ENCODE measurements at regions not wholly inside any gene's neighbourhood (a gene's known extent, or its start where the extent isn't known, plus 50 kb on each side); places are given as distances from the start of the nearest gene placed in this dataset.

DNA sequence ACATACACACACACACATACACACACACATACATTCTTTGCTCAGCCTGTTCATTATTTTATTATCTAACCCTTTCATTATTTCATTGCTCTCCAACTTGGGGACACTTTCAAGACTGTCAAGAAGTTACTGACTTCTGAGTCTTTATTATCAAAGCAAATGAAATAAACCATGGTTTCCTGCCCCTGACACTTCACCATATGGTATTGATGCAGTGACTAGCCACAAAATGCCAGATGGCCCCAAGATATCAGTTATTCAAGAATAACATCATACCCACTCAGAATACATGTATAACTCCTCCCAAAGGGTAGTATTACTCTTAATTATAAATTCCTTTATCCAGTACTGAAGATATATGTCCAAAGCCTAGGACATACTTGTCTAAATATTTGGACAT, 197.3 kb downstream of the MRPL39 start:
- TF ChIP-seq, protein P1, sequence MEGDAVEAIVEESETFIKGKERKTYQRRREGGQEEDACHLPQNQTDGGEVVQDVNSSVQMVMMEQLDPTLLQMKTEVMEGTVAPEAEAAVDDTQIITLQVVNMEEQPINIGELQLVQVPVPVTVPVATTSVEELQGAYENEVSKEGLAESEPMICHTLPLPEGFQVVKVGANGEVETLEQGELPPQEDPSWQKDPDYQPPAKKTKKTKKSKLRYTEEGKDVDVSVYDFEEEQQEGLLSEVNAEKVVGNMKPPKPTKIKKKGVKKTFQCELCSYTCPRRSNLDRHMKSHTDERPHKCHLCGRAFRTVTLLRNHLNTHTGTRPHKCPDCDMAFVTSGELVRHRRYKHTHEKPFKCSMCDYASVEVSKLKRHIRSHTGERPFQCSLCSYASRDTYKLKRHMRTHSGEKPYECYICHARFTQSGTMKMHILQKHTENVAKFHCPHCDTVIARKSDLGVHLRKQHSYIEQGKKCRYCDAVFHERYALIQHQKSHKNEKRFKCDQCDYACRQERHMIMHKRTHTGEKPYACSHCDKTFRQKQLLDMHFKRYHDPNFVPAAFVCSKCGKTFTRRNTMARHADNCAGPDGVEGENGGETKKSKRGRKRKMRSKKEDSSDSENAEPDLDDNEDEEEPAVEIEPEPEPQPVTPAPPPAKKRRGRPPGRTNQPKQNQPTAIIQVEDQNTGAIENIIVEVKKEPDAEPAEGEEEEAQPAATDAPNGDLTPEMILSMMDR (IDR thresholded peaks at IDR 0.05; ENCODE audit: low read depth, low read length) = no peak
- TF ChIP-seq EZH2phosphoT487 (IDR thresholded peaks at IDR 0.05; ENCODE audit: low read depth) = no peak

Measured in OCI-LY3 (cell line).